ENCODE measurements at regions not wholly inside any gene's neighbourhood (a gene's known extent, or its start where the extent isn't known, plus 50 kb on each side); places are given as distances from the start of the nearest gene placed in this dataset.

DNA sequence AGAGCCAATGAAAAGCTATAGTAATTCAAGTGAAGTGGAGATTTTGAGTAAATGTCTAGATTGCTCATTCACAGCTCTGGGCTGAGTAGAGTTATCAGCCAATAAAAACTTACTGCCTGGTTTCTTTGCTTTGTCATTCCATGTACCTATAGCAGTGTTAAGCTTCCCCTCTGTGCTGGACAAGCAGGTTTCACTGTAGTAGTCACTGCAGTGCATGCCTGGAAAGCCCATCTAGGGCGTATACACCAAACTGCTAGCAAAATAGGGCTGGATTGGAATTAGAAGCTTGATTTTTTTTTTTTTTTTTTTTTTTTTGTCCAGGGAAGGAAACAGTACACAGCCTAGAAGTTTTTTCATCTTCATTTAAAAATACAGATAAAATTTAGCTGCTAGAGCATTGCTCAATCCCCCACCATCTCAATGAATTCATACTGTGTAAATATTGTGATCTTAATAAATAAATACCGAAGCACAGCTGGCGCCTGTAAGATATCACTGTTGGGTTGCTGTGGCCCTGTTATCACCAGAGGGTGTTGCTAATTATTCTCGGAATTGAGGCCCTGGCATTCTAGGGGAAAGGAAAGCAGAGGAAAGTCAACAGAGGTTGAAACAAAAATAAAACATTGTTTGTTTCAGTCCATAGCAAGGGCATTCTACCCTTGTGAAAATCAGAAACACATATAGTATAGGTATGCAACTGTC, 968.5 kb upstream of the GJE1 start:
- no peak for TF ChIP-seq CTCF (IDR thresholded peaks at IDR 0.05; ENCODE audit: low read depth, low read length)
- TF ChIP-seq POLR2A (IDR thresholded peaks at IDR 0.05; ENCODE audit: extremely low read depth, insufficient read length) = no peak
- TF ChIP-seq, protein P1, sequence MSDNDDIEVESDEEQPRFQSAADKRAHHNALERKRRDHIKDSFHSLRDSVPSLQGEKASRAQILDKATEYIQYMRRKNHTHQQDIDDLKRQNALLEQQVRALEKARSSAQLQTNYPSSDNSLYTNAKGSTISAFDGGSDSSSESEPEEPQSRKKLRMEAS (IDR thresholded peaks at IDR 0.05; ENCODE audit: low read depth, low read length) = no peak
- no peak for TF ChIP-seq MYC (IDR thresholded peaks at IDR 0.05; ENCODE audit: low read depth, low read length)
